NCI-H2196 treated with DMSO at 0.1 percent for 48 hours (cell line): ENCODE measurements at regions not wholly inside any gene's neighbourhood (a gene's known extent, or its start where the extent isn't known, plus 50 kb on each side); places are given as distances from the start of the nearest gene placed in this dataset.

Experiments
- DNase-seq: peaks from one replicate; lab custom pipeline; 2025; ENCODE audit not compliant: unreplicated experiment; lab: John Stamatoyannopoulos, UW

DNA sequence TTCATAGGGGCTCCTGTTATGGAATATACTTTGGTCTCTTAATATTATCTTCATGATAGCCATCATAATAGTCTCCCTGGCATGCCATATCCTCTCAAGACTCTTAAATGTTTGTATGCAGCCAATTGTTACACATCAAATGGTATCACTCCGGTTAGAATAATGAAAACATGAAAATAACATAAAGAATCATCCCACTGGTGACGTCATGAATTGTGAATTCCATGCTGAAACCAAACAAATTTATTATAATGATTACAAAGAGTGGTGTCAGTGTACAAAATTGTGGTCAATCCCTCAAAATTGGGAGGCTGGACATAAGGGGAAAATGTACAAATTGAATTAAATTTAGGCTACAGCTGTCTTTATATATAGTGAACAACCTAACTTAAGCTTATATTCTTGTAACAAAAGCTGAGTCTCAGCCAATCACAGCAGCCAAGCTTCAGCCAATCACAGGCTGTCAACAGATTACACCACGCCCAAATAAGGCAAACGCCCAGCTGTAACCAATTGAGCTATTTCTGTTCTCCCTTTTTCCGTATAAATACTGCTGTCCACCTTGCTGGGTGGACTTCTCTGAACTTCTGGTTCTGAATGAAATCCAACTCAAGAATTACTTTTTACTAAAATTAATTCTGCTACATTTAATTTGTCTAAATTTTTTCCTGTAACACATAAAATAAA lies 156.1 kb downstream of the CHD9NB start:
- no peak for DNase-seq

DNA sequence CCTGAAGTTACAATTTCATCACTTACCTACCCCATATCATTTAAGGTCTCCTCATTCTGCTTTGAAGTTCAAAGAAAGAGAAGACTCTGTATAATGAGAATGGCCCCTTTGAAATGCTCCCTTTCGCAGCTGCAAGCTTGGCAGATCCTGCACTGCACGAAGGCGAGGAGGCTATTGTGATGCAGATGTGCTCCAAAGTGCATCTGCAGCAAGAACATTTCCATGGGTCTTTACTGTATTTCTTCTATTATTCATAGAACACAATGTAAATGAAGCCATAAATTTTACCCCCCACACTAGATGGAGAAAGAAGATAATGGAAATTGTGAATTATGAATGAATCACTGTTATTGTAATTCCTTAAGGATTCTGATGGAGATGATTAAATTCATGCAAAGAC lies 178.7 kb downstream of the CHD9NB start:
- no peak for DNase-seq

DNA sequence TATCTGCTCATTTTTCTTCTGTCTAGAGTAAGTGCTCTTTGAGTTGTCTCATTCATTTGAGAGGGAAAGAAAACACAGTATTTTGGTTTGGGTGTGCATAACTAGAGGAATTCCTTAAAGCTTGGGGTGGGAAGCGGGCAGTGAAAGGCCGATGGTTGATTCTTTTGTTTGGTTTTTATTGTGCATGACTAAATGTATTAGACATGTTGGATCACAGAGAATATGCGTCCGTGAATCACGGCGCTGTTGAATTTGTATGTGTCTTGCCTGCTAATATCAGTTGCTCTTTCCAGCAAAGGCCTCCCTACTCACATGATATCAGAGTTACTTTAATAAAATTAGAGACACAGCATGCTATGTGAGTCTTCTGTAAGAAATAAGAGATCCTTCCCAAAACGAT lies 180.0 kb downstream of the CHD9NB start:
- no peak for DNase-seq

DNA sequence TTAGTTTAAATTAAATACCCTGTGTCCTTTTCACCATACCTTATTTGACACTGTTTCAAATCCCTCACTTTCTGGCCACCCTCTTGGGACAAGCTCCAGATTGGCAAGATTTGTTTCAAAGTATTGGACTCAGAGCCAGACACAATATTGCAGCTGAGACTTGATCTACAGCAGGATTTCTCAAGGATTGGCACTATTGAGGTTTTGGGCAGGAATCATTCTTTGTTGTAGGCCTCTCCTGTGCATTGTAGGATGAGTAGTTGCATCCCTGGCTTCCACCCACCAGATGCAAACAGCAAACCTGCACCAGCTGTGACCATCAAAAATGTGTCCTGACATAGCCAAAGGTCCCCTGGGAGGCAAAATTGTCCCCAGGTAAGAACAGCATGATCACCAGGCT lies 181.2 kb downstream of the CHD9NB start:
- DNase-seq = no peak

DNA sequence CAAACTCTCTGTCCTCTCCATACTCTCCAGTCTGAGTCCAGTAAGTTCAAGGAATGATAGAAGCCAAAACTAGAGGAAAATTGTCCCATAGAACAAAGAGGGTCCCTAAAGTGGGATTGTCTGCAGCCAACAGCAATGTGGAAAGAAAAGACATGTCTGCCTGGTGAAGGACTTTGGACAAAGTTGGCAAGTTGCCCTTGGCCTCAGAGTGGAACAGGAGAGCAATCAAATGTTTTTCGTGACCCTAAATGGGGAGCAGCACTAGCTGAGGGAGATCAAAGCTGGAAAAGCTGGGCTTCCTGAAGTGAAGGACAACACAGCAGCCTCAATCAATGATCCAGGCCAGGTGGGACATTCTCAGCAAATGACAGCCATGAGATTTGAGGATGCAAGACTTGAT lies 183.5 kb downstream of the CHD9NB start:
- DNase-seq = no peak

DNA sequence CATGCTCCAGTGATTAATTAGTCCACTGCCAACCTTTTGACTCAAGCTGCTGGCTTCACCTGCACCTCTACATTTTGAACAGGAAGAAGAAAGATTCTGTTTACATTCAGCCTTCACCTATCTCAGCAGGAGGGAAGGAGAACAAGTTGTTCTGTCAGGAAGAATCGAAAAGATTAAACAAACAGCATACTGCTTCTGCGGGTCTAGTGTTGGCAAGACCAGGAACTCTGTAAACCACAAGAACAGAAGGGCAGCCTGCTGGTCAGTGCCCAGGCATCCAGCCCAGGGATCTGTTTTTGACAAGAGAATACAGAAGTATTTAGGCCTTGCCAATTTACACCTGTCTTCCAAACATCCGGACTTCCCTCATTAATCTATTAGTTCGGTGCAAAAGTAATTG lies 189.7 kb downstream of the CHD9NB start:
- DNase-seq = no peak

DNA sequence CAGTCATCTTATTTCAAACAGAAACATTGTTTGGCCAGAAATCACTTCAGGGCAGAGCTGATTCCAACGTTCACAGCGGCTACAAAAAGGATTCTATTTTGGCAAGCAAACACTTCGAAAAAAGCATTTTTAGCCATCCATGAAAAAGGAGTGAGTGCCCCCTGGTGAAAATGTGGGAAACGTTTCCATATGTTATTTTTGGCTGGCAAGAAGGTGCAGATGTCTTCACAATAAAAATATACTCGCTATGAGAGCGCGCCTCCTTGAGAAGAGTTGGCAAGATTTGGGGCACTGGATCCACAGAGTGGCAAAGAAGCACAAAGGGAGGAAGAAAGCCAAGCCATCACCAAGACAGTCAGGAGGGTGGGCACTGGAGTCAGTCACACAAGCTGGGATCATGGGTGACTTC lies 191.1 kb downstream of the CHD9NB start:
- DNase-seq = no peak

DNA sequence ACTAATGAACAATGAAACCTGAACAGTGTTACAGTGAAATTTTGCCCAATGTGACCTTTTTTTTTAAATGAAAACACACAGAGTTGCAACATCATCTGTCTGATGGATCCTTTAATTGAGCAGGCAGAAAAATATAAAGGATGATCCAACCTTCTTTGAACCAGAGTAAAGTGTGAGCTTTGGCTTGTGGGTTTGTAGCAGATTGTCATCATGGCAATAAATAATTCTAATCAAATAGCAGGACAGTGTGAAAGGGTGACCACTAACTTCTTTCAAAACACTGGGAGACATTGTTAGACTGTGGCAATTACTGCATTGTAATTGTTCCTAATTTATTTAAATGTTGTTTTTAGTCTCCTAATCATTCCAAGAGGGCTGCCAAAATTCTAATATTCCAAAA lies 197.2 kb downstream of the CHD9NB start:
- DNase-seq = no peak

DNA sequence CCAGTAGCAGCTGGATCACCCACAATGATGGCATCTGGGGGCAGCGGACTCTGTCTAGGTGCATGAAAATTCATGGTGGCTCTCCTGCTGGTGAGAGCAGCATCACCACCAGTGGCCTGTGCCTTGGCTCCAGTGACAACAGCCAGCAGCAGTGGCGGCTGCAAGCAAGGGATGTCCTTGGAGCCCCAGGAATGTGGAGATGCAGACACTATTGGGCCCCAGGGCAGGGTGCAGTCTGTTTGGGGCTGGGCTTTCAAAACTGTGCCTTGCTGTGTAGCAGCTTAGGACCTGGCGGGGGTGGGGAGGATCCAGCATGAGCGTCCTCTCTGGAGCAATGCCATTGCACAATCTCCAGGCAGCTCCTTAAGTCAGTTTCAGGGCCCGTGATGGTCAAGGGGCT lies 199.7 kb downstream of the CHD9NB start:
- no peak for DNase-seq

DNA sequence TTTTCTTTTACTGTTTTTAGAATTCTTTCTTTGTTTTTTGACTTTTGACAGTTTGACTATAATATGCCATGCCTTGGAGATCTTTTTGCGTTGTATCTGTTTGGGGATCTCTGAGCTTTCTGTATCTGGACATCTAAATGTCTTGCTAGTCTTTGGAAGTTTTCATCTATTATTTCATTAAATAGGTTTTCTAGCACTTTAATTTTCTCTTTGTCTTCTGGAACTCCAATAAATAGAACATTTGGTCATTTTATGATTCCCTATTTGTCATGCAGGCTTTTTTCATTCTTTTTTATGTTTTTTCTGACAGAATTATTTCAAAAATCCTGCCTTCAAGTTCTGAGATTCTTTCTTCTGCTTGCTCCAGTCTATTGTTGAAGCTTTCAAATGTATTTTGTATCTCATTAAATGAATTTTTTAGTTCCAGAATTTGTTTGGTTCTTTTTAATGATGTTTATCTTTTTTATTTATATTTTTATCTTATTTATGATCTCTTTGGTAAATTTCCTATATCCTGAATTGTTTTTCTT lies 201.4 kb downstream of the CHD9NB start:
- no peak for DNase-seq

DNA sequence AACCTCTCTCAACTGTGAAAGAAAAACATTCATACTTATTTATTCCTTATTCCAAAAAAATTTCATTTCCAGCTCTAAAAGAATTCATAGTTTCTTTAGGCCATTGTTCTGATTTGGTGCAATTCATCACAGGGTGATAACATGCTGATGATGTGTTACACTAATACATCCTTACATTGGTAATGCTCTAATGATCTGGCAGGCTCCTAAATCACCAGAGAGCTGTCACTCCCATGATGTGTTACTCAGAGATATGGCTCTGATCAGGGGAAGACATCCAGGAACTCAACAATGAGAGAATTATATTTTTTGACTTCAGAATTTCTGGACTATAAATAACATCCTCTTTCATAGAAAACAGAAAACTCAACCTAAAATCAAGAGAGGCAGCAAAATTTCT lies 209.3 kb downstream of the CHD9NB start:
- no peak for DNase-seq

DNA sequence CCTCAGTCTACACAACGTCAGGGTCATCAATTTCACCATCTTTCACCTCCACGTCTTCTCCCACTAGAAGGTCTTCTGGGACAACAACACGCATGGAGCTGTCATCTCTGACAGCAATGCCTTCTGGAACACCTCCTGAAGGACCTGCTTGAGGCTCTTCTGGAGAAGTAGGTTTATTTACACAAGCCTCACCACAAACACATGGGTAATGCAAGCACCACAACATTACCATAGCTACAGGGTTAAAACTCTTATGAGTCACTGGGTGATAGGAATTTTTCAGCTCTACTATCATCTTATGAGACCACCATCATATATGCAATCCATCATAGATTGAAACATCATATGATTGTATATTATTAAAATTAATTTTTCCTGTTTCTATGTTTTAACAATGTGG lies 215.4 kb downstream of the CHD9NB start:
- no peak for DNase-seq

DNA sequence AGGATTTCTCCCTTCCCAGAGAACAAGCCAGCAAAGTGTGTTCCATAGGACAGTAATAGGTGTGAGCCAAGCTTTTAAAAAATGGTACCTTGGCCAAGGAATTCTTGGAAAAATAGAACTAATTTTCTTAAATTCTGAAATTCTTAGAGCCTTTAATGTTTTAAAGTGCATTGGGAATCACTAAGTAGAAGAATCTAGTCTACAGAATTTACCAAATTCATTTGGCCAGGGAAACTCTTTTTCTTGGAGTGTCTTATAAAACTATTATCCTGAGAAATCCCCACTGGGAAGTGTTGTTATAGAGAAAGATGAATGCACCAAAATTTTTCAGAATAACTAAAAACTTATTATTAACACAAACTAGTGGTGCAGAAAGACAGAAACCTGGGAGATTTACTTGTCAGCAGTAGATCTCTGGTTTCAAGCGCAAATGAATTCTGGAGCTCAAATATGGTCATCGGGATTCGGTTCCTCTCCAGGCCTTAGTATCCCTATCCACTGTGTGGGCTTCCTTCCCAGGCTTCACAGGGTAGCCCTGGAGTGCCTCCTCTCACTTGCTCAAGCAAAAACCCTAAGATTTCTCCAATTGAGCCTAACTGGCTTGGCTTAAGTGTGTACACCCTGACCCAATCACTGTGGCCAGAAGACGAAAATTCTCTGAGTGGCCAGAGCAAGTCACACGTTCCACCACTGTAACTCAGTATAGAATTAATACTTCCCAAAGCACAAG lies 217.8 kb downstream of the CHD9NB start:
- no peak for DNase-seq

DNA sequence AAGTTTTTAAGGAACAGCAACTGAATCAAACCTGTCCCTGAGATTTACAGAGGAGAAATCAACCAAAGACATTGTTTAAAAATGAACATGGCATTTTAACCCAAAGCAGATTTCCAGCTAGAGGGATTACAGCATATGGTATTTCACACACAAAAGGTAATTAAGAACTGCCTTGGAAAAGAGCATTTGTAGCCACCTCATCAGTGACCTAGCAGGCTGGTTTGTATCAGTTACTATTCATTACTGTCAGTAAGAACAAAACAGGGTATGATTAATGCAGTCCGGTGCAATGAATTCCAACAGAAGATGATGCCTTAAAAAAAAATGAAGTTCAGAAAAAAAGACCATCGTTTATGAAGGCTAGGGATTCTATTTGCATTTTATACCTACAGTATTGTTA lies 219.9 kb downstream of the CHD9NB start:
- DNase-seq = no peak

DNA sequence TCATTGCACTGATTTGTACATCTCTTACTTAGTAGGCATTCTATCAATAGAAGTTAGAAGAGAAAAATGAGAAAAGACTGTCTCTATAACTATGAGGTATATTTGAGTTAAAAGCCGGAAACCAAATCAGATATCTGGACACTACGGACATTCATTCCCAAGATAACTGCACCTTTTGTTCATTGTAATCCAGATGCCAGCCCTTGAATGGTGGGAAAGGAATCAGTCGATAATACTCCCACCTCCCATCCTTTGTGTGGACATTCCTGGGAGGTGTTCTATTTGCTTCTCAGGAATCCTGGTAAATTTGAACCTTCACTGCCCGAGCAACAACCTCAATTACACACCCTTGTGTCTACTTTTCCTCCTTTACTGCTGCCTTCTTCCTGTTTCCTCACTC lies 225.2 kb downstream of the CHD9NB start:
- no peak for DNase-seq

DNA sequence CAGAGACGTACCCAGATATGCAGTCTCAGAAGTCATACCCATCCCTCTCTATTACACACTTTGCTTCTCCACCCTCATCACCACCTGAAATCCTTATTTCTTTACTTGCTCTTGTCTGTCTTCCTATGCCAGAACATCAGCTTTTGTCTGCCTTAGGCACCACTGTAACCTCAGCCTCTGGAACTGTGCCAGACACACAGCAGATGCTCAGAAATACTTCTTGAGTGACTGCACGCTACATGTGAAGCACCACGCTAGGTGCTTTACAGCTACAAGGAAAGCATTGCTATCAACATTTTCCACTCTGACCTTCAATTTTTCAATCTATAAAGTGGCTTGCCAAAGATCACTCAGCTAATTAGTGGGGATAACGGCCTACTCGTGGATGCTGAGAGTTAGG lies 226.8 kb downstream of the CHD9NB start:
- no peak for DNase-seq

DNA sequence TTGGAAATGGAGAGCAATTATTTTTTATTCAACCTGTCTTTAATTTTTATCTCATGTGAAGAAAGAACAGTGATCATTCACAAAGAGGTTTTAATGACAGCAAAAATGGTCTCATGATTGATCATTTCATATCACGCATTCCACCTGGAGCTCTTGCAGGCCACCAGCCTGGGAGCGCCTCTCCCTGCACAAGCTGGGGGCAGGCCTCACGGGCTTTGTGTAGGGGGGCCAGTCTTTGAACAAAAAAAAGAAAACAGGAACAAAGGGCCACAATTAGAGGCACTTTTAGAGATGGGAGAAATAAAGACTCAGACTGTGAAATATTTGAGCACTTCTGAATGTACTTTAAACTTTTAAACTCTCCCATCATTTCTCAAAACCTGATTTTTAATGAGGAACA lies 232.9 kb downstream of the CHD9NB start:
- DNase-seq = no peak

DNA sequence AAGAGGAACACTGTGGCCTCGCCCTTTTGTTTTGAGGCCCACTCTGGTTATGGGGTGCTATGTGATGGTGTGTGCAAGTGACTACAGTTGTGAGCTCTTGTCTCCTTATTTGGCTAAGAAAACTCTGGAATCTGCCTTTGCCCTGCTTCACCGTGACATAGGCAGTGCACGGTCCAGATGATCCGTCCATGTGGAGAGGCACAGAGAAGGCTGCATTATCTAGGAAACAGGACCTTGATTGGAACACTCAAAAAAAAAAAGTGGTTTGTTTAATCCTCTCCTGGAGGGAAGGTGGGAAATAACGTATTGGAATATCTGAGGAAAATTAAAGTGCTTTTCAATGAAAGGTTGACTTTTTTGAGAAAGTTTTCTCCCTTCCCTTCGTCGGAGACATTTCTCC lies 233.3 kb downstream of the CHD9NB start:
- DNase-seq = no peak

DNA sequence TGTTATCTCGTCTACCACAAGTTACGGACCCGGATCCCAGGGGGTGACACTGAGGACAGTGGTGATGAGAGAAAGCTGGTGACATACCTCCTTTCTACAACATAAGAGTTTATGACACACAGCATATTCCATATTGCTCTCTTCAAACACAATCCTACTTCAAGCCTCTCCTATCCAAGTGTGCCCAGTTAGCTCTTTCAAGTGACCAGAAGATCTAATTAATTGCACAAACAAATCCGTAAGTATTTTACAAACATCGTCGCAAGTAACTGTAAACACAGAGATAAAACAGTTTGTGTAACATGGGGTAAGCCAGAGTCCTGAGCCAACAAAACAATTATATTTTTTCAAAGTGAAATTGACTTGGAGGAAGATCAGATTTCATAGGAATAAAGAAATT lies 235.0 kb downstream of the CHD9NB start:
- no peak for DNase-seq

DNA sequence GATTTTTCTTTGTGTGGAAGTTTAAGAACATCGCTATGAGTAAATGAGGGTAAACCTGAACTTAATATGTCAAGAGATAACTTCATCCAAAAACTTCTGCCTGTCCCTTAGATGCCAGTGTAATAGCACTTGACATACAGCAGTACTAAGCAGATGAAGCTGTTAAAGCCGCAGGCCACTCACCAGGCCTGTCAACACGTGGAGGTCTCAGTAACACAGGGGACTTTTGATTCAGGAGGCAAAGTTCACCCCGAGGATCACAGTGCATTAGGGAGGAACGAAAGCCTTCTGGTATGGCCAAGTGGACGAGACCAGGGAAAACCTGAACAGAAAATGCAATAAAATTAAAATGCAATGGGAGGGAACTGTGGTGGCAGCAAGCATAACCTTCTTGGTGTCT lies 235.7 kb downstream of the CHD9NB start:
- DNase-seq = no peak

DNA sequence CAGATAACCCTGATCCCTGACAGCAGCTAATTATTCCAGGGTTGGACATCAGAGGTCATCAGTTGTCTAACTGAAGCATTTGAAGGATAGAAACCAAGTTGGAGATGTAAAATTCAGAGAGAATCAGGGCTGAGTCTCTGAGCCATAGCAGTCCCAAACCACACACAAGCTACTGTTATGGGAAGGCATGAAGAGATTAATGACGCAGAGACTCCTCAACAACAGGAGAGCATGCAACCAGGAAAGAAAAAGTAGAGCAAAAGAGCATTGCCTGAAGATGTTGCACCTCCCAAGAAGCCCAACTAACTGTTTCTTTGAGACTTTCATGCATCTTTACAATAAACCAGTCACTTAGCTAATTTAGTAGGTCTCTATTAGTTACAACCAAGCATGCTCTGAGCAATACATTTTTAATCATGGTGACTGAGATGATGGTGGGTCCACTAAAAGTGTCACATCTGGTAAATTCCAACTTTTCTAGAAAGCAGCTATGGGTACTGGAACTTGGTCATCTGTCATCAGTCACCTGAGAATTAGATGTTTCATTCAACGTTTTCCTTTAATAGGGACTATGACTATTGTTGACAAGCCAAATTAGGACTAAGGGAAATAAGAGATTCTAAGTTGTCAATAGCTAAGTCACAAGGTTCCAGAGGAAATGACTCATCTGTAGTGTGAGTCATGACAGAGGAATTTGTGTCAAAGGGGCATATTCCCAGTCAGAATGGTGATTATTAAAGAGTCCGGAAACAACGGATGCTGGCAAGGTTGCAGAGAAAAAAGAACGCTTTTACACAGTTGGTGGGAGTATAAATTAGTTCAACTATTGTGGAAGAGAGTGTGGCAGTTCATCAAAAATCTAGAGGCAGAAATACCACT lies 239.8 kb downstream of the CHD9NB start:
- DNase-seq = no peak
